Neutrophil (primary cell): ENCODE measurements at regions not wholly inside any gene's neighbourhood (a gene's known extent, or its start where the extent isn't known, plus 50 kb on each side); places are given as distances from the start of the nearest gene placed in this dataset.

ENCODE experiments used
- H3K27ac ChIP-seq: fragments of 200-600 bp; sonication (generic); 2 replicates; pipeline ENCODE4 v1.5.1; 2016; ENCODE audit warnings: mild to moderate bottlenecking, moderate library complexity
- H3K27me3 ChIP-seq: fragments of 200-600 bp; sonication (generic); 2 replicates; pipeline ENCODE4 v1.6.0; 2016; ENCODE audit warnings: mild to moderate bottlenecking
- H3K36me3 ChIP-seq: fragments of 200-600 bp; sonication (generic); 2 replicates; pipeline ENCODE4 v1.5.1; 2017
- H3K4me1 ChIP-seq, 2 experiments: fragments of 200-600 bp in 1 of 2; sonication (generic) in 1 of 2; 1 replicate in 1 of 2; 2 replicates in 1 of 2; pipeline versions ENCODE4 v1.5.1 to v1.6.1; 2013 to 2016; ENCODE audit warnings: low read depth in 1 of 2, low read length in 1 of 2, mild to moderate bottlenecking in 1 of 2, moderate library complexity in 1 of 2; ENCODE audit not compliant: control insufficient read depth in 1 of 2, insufficient read depth in 1 of 2
- H3K4me3 ChIP-seq, 2 experiments: fragments of 200-600 bp in 1 of 2; sonication (generic) in 1 of 2; 1 replicate in 1 of 2; 2 replicates in 1 of 2; pipeline ENCODE4 v1.5.1; 2013 to 2016; ENCODE audit warnings: low read depth in 1 of 2, low read length in 1 of 2, mild to moderate bottlenecking in 1 of 2, moderate library complexity in 1 of 2
- H3K9me3 ChIP-seq: fragments of 200-600 bp; sonication (generic); 2 replicates; pipeline ENCODE4 v1.5.1; 2016
- CTCF ChIP-seq: fragments of 200-600 bp; sonication (generic); IDR thresholded peaks from 2 replicates; pipeline ENCODE4 v1.5.1; 2016; ENCODE audit warnings: antibody characterized with exemption

- Histone ChIP-seq H3K27me3 (no peaks in the 10 kb centered on the region), H3K4me3 (no peak overlapping the region), H3K4me1 (no peaks in the 10 kb centered on the region), H3K36me3 (no peaks in the 10 kb centered on the region), H3K9me3 (no peaks in the 10 kb centered on the region), H3K27ac (no peak overlapping the region)
- no peak for TF ChIP-seq CTCF
Observed at GRCh38 chr5:67992923-67993322, 222.6 kb upstream of the PIK3R1 start.

- Histone ChIP-seq H3K27ac (no peak overlapping the region), H3K36me3 (no peaks in the 10 kb centered on the region), H3K9me3 (no peaks in the 10 kb centered on the region), H3K27me3 (no peaks in the 10 kb centered on the region), H3K4me3 (no peak overlapping the region), H3K4me1 (no peaks in the 10 kb centered on the region)
- TF ChIP-seq CTCF, result no peak
Observed at GRCh38 chr5:67989456-67989855, 226.1 kb upstream of the PIK3R1 start.

GRCh38 chr5:67986761-67987160 is 228.8 kb upstream of the PIK3R1 start:
- H3K36me3 ChIP-seq, result no peaks in the 10 kb centered on the region
- H3K9me3 ChIP-seq, result no peaks in the 10 kb centered on the region
- no peak overlapping the region for H3K4me3 ChIP-seq
- H3K27me3 ChIP-seq, result no peaks in the 10 kb centered on the region
- no peak for TF ChIP-seq CTCF
- no peak overlapping the region for H3K27ac ChIP-seq
- H3K4me1 ChIP-seq, result no peaks in the 10 kb centered on the region

GRCh38 chr5:67985686-67986387 is 229.7 kb upstream of the PIK3R1 start:
- Histone ChIP-seq H3K4me3 (no peak overlapping the region), H3K27me3 (no peaks in the 10 kb centered on the region), H3K9me3 (no peaks in the 10 kb centered on the region), H3K4me1 (no peaks in the 10 kb centered on the region), H3K27ac (no peak overlapping the region), H3K36me3 (no peaks in the 10 kb centered on the region)
- TF ChIP-seq CTCF, result no peak

- Histone ChIP-seq H3K4me3 (no peak overlapping the region), H3K9me3 (no peaks in the 10 kb centered on the region), H3K27me3 (no peaks in the 10 kb centered on the region), H3K4me1 (no peaks in the 10 kb centered on the region), H3K27ac (no peak overlapping the region), H3K36me3 (no peaks in the 10 kb centered on the region)
- TF ChIP-seq CTCF, result no peak
Observed at GRCh38 chr5:67984546-67984945, 231.0 kb upstream of the PIK3R1 start.
